Coronary artery (tissue), 2 donors: ENCODE measurements at regions not wholly inside any gene's neighbourhood (a gene's known extent, or its start where the extent isn't known, plus 50 kb on each side); places are given as distances from the start of the nearest gene placed in this dataset.

Experiments
- DNase-seq: peaks from one replicate; pipeline ENCODE4 v3.0.0-alpha.2; 2017; ENCODE audit warnings: low spot score
- H3K27ac ChIP-seq, 2 donors: fragments of 200-600 bp; sonication (generic); one replicate each; pipeline ENCODE4 v1.5.1; 2016 to 2019
- H3K4me3 ChIP-seq: fragments of 200-600 bp; sonication (generic); 2 replicates; pipeline ENCODE4 v1.5.1; 2016; ENCODE audit warnings: mild to moderate bottlenecking, moderate library complexity
- CTCF ChIP-seq: fragments of 200-600 bp; sonication (generic); IDR thresholded peaks from one replicate; pipeline ENCODE4 v1.5.1; 2019; ENCODE audit warnings: antibody characterized with exemption

GRCh38 chr17:73729101-73729500, 84.9 kb upstream of the SDK2 start:
- no peak for DNase-seq
- Histone ChIP-seq H3K4me3 (no peak overlapping the region), H3K27ac (no peak overlapping the region)
- TF ChIP-seq CTCF, result no peak

GRCh38 chr17:73731733-73732132, 87.5 kb upstream of the SDK2 start:
- no peak for DNase-seq
- TF ChIP-seq CTCF, result no peak
- no peak overlapping the region for H3K27ac ChIP-seq
- H3K4me3 ChIP-seq, result no peak overlapping the region

- Histone ChIP-seq H3K27ac (no peak overlapping the region), H3K4me3 (no peak overlapping the region)
- no peak for TF ChIP-seq CTCF
- no peak for DNase-seq
These were observed 89.3 kb upstream of the SDK2 start for GRCh38 chr17:73733517-73733916.

- H3K27ac ChIP-seq, result no peak overlapping the region
- no peak for TF ChIP-seq CTCF
- DNase-seq, result no peak
- no peak overlapping the region for H3K4me3 ChIP-seq
These were observed 91.0 kb upstream of the SDK2 start for GRCh38 chr17:73735245-73735644.

GRCh38 chr17:73738751-73739575, 94.7 kb upstream of the SDK2 start:
- no peak for DNase-seq
- Histone ChIP-seq H3K27ac (no peak overlapping the region), H3K4me3 (no peak overlapping the region)
- TF ChIP-seq CTCF, result no peak

- Histone ChIP-seq H3K27ac (no peak overlapping the region), H3K4me3 (no peak overlapping the region)
- DNase-seq, result no peak
- no peak for TF ChIP-seq CTCF
These were observed 96.1 kb upstream of the SDK2 start for GRCh38 chr17:73740370-73740769.

GRCh38 chr17:73742948-73743381, 98.7 kb upstream of the SDK2 start:
- Histone ChIP-seq H3K4me3 (no peak overlapping the region), H3K27ac (no peak overlapping the region)
- DNase-seq, result no peak
- TF ChIP-seq CTCF, result no peak
